ENCODE measurements at regions not wholly inside any gene's neighbourhood (a gene's known extent, or its start where the extent isn't known, plus 50 kb on each side); places are given as distances from the start of the nearest gene placed in this dataset.
"Not testable (repeated sequence)": the region's sequence is repeated elsewhere in the genome, so short reads cannot be mapped to it uniquely, and the experiment has no call there.

- Histone ChIP-seq H3K4me3 (ENCODE audit: low read length in 2 of 2) (no peak overlapping the region), H3K4me1 (ENCODE audit: control insufficient read depth in 2 of 2, insufficient read depth in 2 of 2, low read length in 2 of 2) (peaks cover 0 to 2% of the 10 kb centered on the region in 2 donors), H3K36me3 (ENCODE audit: control insufficient read depth in 2 of 2, insufficient read depth in 2 of 2, low read length in 1 of 2) (no peaks in the 10 kb centered on the region), H3K27me3 (ENCODE audit: control insufficient read depth in 2 of 2, insufficient read depth in 1 of 2, low read length in 1 of 2) (no peaks in the 10 kb centered on the region), H3K9me3 (ENCODE audit: control insufficient read depth in 2 of 2, insufficient read depth in 1 of 2, low read length in 1 of 2) (no peaks in the 10 kb centered on the region), H3K27ac (ENCODE audit: low read depth in 1 of 2, low read length in 1 of 2) (no peak overlapping the region)
- 91% methylated on average over 2 of the region's 2 CpGs for WGBS
- no peak for DNase-seq (ENCODE audit: low read depth in 6 of 9, low spot score in 9 of 9)
These were observed 582.2 kb upstream of the ARID1B start for GRCh38 chr6:156194981-156195380.

- H3K27me3 ChIP-seq (ENCODE audit: control insufficient read depth in 2 of 2, insufficient read depth in 1 of 2, low read length in 1 of 2): no peaks in the 10 kb centered on the region
- H3K9me3 ChIP-seq (ENCODE audit: control insufficient read depth in 2 of 2, insufficient read depth in 1 of 2, low read length in 1 of 2): no peaks in the 10 kb centered on the region
- H3K36me3 ChIP-seq (ENCODE audit: control insufficient read depth in 2 of 2, insufficient read depth in 2 of 2, low read length in 1 of 2): no peaks in the 10 kb centered on the region
- H3K4me1 ChIP-seq (ENCODE audit: control insufficient read depth in 2 of 2, insufficient read depth in 2 of 2, low read length in 2 of 2): peaks cover 0 to 2% of the 10 kb centered on the region in 2 donors
- H3K27ac ChIP-seq (ENCODE audit: low read depth in 1 of 2, low read length in 1 of 2): no peak overlapping the region
- H3K4me3 ChIP-seq (ENCODE audit: low read length in 2 of 2): no peak overlapping the region
- 93% methylated on average over 4 of the region's 4 CpGs for WGBS
- DNase-seq (ENCODE audit: low read depth in 6 of 9, low spot score in 9 of 9): no peak
These were observed 583.8 kb upstream of the ARID1B start for GRCh38 chr6:156193381-156193780.

GRCh38 chr6:156191895-156192294, 585.3 kb upstream of the ARID1B start:
- no peak overlapping the region for H3K4me3 ChIP-seq (ENCODE audit: low read length in 2 of 2)
- H3K27ac ChIP-seq (ENCODE audit: low read depth in 1 of 2, low read length in 1 of 2): no peak overlapping the region
- H3K9me3 ChIP-seq (ENCODE audit: control insufficient read depth in 2 of 2, insufficient read depth in 1 of 2, low read length in 1 of 2): no peaks in the 10 kb centered on the region
- H3K36me3 ChIP-seq (ENCODE audit: control insufficient read depth in 2 of 2, insufficient read depth in 2 of 2, low read length in 1 of 2): no peaks in the 10 kb centered on the region
- H3K4me1 ChIP-seq (ENCODE audit: control insufficient read depth in 2 of 2, insufficient read depth in 2 of 2, low read length in 2 of 2): no peaks in the 10 kb centered on the region
- peak in 1 of 9 donors; percentile 24 for DNase-seq (ENCODE audit: low read depth in 6 of 9, low spot score in 9 of 9)
- no peaks in the 10 kb centered on the region for H3K27me3 ChIP-seq (ENCODE audit: control insufficient read depth in 2 of 2, insufficient read depth in 1 of 2, low read length in 1 of 2)
- WGBS: 8% methylated on average over 3 of the region's 3 CpGs

- not testable (repeated sequence) for H3K36me3 ChIP-seq (ENCODE audit: control insufficient read depth in 2 of 2, insufficient read depth in 2 of 2, low read length in 1 of 2); H3K4me3 ChIP-seq (ENCODE audit: low read length in 2 of 2); H3K27me3 ChIP-seq (ENCODE audit: control insufficient read depth in 2 of 2, insufficient read depth in 1 of 2, low read length in 1 of 2); H3K27ac ChIP-seq (ENCODE audit: low read depth in 1 of 2, low read length in 1 of 2); H3K9me3 ChIP-seq (ENCODE audit: control insufficient read depth in 2 of 2, insufficient read depth in 1 of 2, low read length in 1 of 2); H3K4me1 ChIP-seq (ENCODE audit: control insufficient read depth in 2 of 2, insufficient read depth in 2 of 2, low read length in 2 of 2); DNase-seq (ENCODE audit: low read depth in 6 of 9, low spot score in 9 of 9)
These were observed 585.8 kb upstream of the ARID1B start for GRCh38 chr6:156191390-156191789.

GRCh38 chr6:156190270-156190669, 586.9 kb upstream of the ARID1B start:
- Histone ChIP-seq H3K4me3 (ENCODE audit: low read length in 2 of 2) (no peak overlapping the region), H3K27me3 (ENCODE audit: control insufficient read depth in 2 of 2, insufficient read depth in 1 of 2, low read length in 1 of 2) (no peaks in the 10 kb centered on the region), H3K9me3 (ENCODE audit: control insufficient read depth in 2 of 2, insufficient read depth in 1 of 2, low read length in 1 of 2) (no peaks in the 10 kb centered on the region), H3K27ac (ENCODE audit: low read depth in 1 of 2, low read length in 1 of 2) (peak overlapping the region in 1 of 2 donors; percentile 17), H3K36me3 (ENCODE audit: control insufficient read depth in 2 of 2, insufficient read depth in 2 of 2, low read length in 1 of 2) (no peaks in the 10 kb centered on the region), H3K4me1 (ENCODE audit: control insufficient read depth in 2 of 2, insufficient read depth in 2 of 2, low read length in 2 of 2) (no peaks in the 10 kb centered on the region)
- WGBS: 92% methylated on average over 6 of the region's 6 CpGs
- no peak for DNase-seq (ENCODE audit: low read depth in 6 of 9, low spot score in 9 of 9)

GRCh38 chr6:156189714-156190113, 587.5 kb upstream of the ARID1B start:
- no peaks in the 10 kb centered on the region for H3K9me3 ChIP-seq (ENCODE audit: control insufficient read depth in 2 of 2, insufficient read depth in 1 of 2, low read length in 1 of 2)
- no peak for DNase-seq (ENCODE audit: low read depth in 6 of 9, low spot score in 9 of 9)
- no peak overlapping the region for H3K4me3 ChIP-seq (ENCODE audit: low read length in 2 of 2)
- no peaks in the 10 kb centered on the region for H3K36me3 ChIP-seq (ENCODE audit: control insufficient read depth in 2 of 2, insufficient read depth in 2 of 2, low read length in 1 of 2)
- H3K27me3 ChIP-seq (ENCODE audit: control insufficient read depth in 2 of 2, insufficient read depth in 1 of 2, low read length in 1 of 2): no peaks in the 10 kb centered on the region
- no peak overlapping the region for H3K27ac ChIP-seq (ENCODE audit: low read depth in 1 of 2, low read length in 1 of 2)
- no peaks in the 10 kb centered on the region for H3K4me1 ChIP-seq (ENCODE audit: control insufficient read depth in 2 of 2, insufficient read depth in 2 of 2, low read length in 2 of 2)

GRCh38 chr6:156189195-156189594, 588.0 kb upstream of the ARID1B start:
- Histone ChIP-seq H3K9me3 (ENCODE audit: control insufficient read depth in 2 of 2, insufficient read depth in 1 of 2, low read length in 1 of 2) (no peaks in the 10 kb centered on the region), H3K27me3 (ENCODE audit: control insufficient read depth in 2 of 2, insufficient read depth in 1 of 2, low read length in 1 of 2) (no peaks in the 10 kb centered on the region), H3K36me3 (ENCODE audit: control insufficient read depth in 2 of 2, insufficient read depth in 2 of 2, low read length in 1 of 2) (no peaks in the 10 kb centered on the region), H3K4me3 (ENCODE audit: low read length in 2 of 2) (no peak overlapping the region), H3K27ac (ENCODE audit: low read depth in 1 of 2, low read length in 1 of 2) (no peak overlapping the region), H3K4me1 (ENCODE audit: control insufficient read depth in 2 of 2, insufficient read depth in 2 of 2, low read length in 2 of 2) (no peaks in the 10 kb centered on the region)
- no peak for DNase-seq (ENCODE audit: low read depth in 6 of 9, low spot score in 9 of 9)
- WGBS: 96% methylated on average over 2 of the region's 2 CpGs

- no peaks in the 10 kb centered on the region for H3K36me3 ChIP-seq (ENCODE audit: control insufficient read depth in 2 of 2, insufficient read depth in 2 of 2, low read length in 1 of 2)
- no peaks in the 10 kb centered on the region for H3K27me3 ChIP-seq (ENCODE audit: control insufficient read depth in 2 of 2, insufficient read depth in 1 of 2, low read length in 1 of 2)
- H3K27ac ChIP-seq (ENCODE audit: low read depth in 1 of 2, low read length in 1 of 2): no peak overlapping the region
- H3K9me3 ChIP-seq (ENCODE audit: control insufficient read depth in 2 of 2, insufficient read depth in 1 of 2, low read length in 1 of 2): no peaks in the 10 kb centered on the region
- no peak for DNase-seq (ENCODE audit: low read depth in 6 of 9, low spot score in 9 of 9)
- no peaks in the 10 kb centered on the region for H3K4me1 ChIP-seq (ENCODE audit: control insufficient read depth in 2 of 2, insufficient read depth in 2 of 2, low read length in 2 of 2)
- 37% methylated on average over 3 of the region's 3 CpGs for WGBS
- H3K4me3 ChIP-seq (ENCODE audit: low read length in 2 of 2): no peak overlapping the region
These were observed 592.1 kb upstream of the ARID1B start for GRCh38 chr6:156185113-156185512.

- Histone ChIP-seq H3K4me3 (ENCODE audit: low read length in 2 of 2) (no peak overlapping the region), H3K27ac (ENCODE audit: low read depth in 1 of 2, low read length in 1 of 2) (no peak overlapping the region), H3K4me1 (ENCODE audit: control insufficient read depth in 2 of 2, insufficient read depth in 2 of 2, low read length in 2 of 2) (no peaks in the 10 kb centered on the region), H3K27me3 (ENCODE audit: control insufficient read depth in 2 of 2, insufficient read depth in 1 of 2, low read length in 1 of 2) (no peaks in the 10 kb centered on the region), H3K36me3 (ENCODE audit: control insufficient read depth in 2 of 2, insufficient read depth in 2 of 2, low read length in 1 of 2) (no peaks in the 10 kb centered on the region), H3K9me3 (ENCODE audit: control insufficient read depth in 2 of 2, insufficient read depth in 1 of 2, low read length in 1 of 2) (no peaks in the 10 kb centered on the region)
- WGBS: 78% methylated on average over 3 of the region's 3 CpGs
- no peak for DNase-seq (ENCODE audit: low read depth in 6 of 9, low spot score in 9 of 9)
These were observed 593.5 kb upstream of the ARID1B start for GRCh38 chr6:156183678-156184077.

- Histone ChIP-seq H3K27ac (ENCODE audit: low read depth in 1 of 2, low read length in 1 of 2) (no peak overlapping the region), H3K27me3 (ENCODE audit: control insufficient read depth in 2 of 2, insufficient read depth in 1 of 2, low read length in 1 of 2) (no peaks in the 10 kb centered on the region), H3K9me3 (ENCODE audit: control insufficient read depth in 2 of 2, insufficient read depth in 1 of 2, low read length in 1 of 2) (no peaks in the 10 kb centered on the region), H3K36me3 (ENCODE audit: control insufficient read depth in 2 of 2, insufficient read depth in 2 of 2, low read length in 1 of 2) (no peaks in the 10 kb centered on the region), H3K4me3 (ENCODE audit: low read length in 2 of 2) (no peak overlapping the region), H3K4me1 (ENCODE audit: control insufficient read depth in 2 of 2, insufficient read depth in 2 of 2, low read length in 2 of 2) (no peaks in the 10 kb centered on the region)
- WGBS: 36% methylated on average over 2 of the region's 2 CpGs
- DNase-seq (ENCODE audit: low read depth in 6 of 9, low spot score in 9 of 9): no peak
These were observed 594.8 kb upstream of the ARID1B start for GRCh38 chr6:156182356-156182755.
